ENCODE measurements at regions not wholly inside any gene's neighbourhood (a gene's known extent, or its start where the extent isn't known, plus 50 kb on each side); places are given as distances from the start of the nearest gene placed in this dataset.
A peak's percentile ranks its signal among the peaks of the same experiment; 100 is the strongest.
"Not testable (repeated sequence)": the region's sequence is repeated elsewhere in the genome, so short reads cannot be mapped to it uniquely, and the experiment has no call there.

DNA sequence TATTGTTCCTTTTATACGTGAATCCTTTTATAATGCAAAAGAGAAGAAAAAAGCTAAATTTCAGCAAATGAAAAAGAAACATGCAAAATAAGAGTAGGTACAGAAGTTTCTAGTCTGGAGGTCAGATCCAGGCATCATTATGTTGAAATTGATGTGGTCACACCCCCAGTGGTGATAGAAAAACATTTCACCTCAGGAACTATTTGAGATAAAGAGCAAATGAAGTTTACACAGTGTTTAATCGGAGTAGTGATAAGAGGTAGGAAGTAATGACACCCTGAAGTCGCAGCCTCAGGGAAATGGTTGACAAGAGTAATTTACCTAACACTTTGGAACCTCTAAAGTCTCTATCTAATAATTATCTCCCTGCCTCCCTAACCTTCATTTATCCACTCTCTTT is 536.0 kb upstream of the STEAP1 start:
- no peaks in the 10 kb centered on the region for H3K27me3 ChIP-seq
- H3K4me1 ChIP-seq, result no peaks in the 10 kb centered on the region
- no peak for DNase-seq
- no peaks in the 10 kb centered on the region for H3K9me3 ChIP-seq
- no peaks in the 10 kb centered on the region for H3K36me3 ChIP-seq
- no peak for TF ChIP-seq CTCF (IDR thresholded peaks at IDR 0.05; ENCODE audit: low read depth, low read length)
- no peak overlapping the region for H3K4me3 ChIP-seq (ENCODE audit: low read depth, low read length)

GRCh38 chr7:89621925-89622641 is 532.2 kb upstream of the STEAP1 start:
- DNase-seq, result no peak
- H3K4me3 ChIP-seq (ENCODE audit: low read depth, low read length), result no peak overlapping the region

GRCh38 chr7:89623018-89623672 is 531.1 kb upstream of the STEAP1 start:
- H3K9me3 ChIP-seq, result no peaks in the 10 kb centered on the region
- peak; percentile 79 for TF ChIP-seq CTCF (IDR thresholded peaks at IDR 0.05; ENCODE audit: low read depth, low read length)
- no peaks in the 10 kb centered on the region for H3K36me3 ChIP-seq
- no peaks in the 10 kb centered on the region for H3K27me3 ChIP-seq
- peak; percentile 16 for DNase-seq
- H3K4me3 ChIP-seq (ENCODE audit: low read depth, low read length), result no peak overlapping the region
- H3K4me1 ChIP-seq, result no peaks in the 10 kb centered on the region

More at GRCh38 chr7:89621925-89622641, 532.2 kb upstream of the STEAP1 start:
- Histone ChIP-seq H3K36me3 (no peaks in the 10 kb centered on the region), H3K27me3 (no peaks in the 10 kb centered on the region), H3K9me3 (no peaks in the 10 kb centered on the region), H3K4me1 (no peaks in the 10 kb centered on the region)
- no peak for TF ChIP-seq CTCF (IDR thresholded peaks at IDR 0.05; ENCODE audit: low read depth, low read length)

DNA sequence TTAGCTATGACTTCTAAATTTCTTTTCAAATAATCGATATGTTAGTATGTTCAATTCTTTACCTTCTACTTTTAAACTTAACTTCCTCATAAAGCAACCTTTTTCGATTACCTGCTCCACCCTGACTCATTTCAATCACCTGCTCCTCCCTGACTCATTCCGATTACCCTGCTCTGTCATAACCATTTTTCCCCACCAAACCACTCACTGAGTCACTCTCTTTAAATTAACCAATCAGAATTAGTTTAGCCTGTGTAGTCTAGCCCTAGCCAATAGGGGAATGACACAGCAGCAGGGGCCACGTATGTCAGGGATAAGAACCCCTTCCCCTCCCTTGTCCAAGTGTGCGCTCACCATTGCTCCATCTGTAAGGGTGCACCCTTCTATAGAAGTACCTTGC is 530.1 kb upstream of the STEAP1 start:
- H3K4me1 ChIP-seq; H3K36me3 ChIP-seq; H3K9me3 ChIP-seq; H3K4me3 ChIP-seq (ENCODE audit: low read depth, low read length); H3K27me3 ChIP-seq; DNase-seq: not testable (repeated sequence)

DNA sequence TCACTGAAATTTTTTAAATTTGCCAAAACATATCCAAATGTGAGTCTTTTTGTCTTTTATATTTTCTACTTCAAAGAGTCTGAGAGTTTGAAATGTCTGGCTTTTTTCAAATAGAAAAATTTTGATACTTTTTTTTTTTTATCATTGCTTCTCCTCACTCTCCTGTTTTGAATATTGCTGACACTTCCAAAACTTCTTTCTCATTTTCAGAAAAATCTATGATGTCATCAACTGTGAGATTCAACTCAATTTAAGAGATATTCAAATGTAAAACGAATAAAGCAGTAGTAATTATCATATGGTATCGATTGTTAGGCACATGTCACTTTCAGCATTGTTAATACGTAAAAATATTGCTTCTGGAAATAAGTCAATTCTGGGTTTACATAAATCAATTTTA is 505.8 kb upstream of the STEAP1 start:
- Histone ChIP-seq H3K4me1 (no peaks in the 10 kb centered on the region), H3K27me3 (no peaks in the 10 kb centered on the region), H3K36me3 (no peaks in the 10 kb centered on the region), H3K4me3 (ENCODE audit: low read depth, low read length) (no peak overlapping the region), H3K9me3 (no peaks in the 10 kb centered on the region)
- no peak for TF ChIP-seq CTCF (IDR thresholded peaks at IDR 0.05; ENCODE audit: low read depth, low read length)
- DNase-seq, result no peak

- Histone ChIP-seq H3K4me3 (ENCODE audit: low read depth, low read length) (no peak overlapping the region), H3K27me3 (no peaks in the 10 kb centered on the region), H3K9me3 (no peaks in the 10 kb centered on the region), H3K4me1 (no peaks in the 10 kb centered on the region), H3K36me3 (no peaks in the 10 kb centered on the region)
- TF ChIP-seq CTCF (IDR thresholded peaks at IDR 0.05; ENCODE audit: low read depth, low read length), result no peak
- no peak for DNase-seq
These were observed 498.3 kb upstream of the STEAP1 start for GRCh38 chr7:89655946-89656345.

All from BE2C (cell line).